DOHH2 (cell line): ENCODE measurements at regions not wholly inside any gene's neighbourhood (a gene's known extent, or its start where the extent isn't known, plus 50 kb on each side); places are given as distances from the start of the nearest gene placed in this dataset.

Experiments used
- CTCF ChIP-seq: fragments of 200-600 bp; sonication (generic); IDR thresholded peaks from one replicate; pipeline ENCODE4 v1.5.1; 2014; ENCODE audit warnings: antibody characterized with exemption, mild to moderate bottlenecking, low read depth, low read length; ENCODE audit not compliant: poor library complexity, severe bottlenecking
- EZH2phosphoT487 ChIP-seq: fragments of 200-600 bp; sonication (generic); IDR thresholded peaks from 2 replicates; pipeline ENCODE4 v1.6.1; 2017; ENCODE audit warnings: borderline replicate concordance, mild to moderate bottlenecking, antibody characterized with exemption, low read length, moderate library complexity, mixed read lengths

- TF ChIP-seq CTCF: no peak
- TF ChIP-seq EZH2phosphoT487: no peak
These were observed 265.5 kb downstream of the C16orf95 start for GRCh38 chr16:87051526-87052320.
